ENCODE measurements at regions not wholly inside any gene's neighbourhood (a gene's known extent, or its start where the extent isn't known, plus 50 kb on each side); places are given as distances from the start of the nearest gene placed in this dataset.

- no peak for TF ChIP-seq POLR2A (IDR thresholded peaks at IDR 0.05)
- TF ChIP-seq CTCF (IDR thresholded peaks at IDR 0.05), result no peak
These were observed 887.4 kb upstream of the CXADR start for GRCh38 chr21:16625491-16625890.

Data from heart left ventricle (tissue), 13 donors.